ENCODE measurements at regions not wholly inside any gene's neighbourhood (a gene's known extent, or its start where the extent isn't known, plus 50 kb on each side); places are given as distances from the start of the nearest gene placed in this dataset.
"Not testable (repeated sequence)": the region's sequence is repeated elsewhere in the genome, so short reads cannot be mapped to it uniquely, and the experiment has no call there.

DNA sequence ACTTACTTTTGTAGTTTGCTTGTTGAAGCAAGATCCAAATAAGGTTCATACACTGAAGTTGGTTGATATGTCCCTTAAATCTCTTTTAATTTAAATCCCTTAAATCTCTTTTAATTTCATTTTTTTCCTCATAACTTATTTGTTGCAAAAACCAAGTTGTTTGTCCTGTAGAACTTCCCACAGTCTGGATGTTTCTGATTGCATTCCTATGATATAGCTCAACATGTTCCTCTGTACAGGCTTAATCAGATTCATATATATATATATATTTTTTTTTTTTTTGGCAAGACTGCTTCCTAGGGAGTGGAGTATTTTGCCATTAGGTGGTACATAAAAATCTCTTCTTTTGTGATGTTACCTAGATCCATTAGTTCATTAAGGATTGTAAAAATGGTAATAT lies 174.9 kb upstream of the MKLN1 start:
- no peak for DNase-seq

- no peak for DNase-seq
Measured at GRCh38 chr7:131154380-131154779, 173.3 kb upstream of the MKLN1 start.

DNA sequence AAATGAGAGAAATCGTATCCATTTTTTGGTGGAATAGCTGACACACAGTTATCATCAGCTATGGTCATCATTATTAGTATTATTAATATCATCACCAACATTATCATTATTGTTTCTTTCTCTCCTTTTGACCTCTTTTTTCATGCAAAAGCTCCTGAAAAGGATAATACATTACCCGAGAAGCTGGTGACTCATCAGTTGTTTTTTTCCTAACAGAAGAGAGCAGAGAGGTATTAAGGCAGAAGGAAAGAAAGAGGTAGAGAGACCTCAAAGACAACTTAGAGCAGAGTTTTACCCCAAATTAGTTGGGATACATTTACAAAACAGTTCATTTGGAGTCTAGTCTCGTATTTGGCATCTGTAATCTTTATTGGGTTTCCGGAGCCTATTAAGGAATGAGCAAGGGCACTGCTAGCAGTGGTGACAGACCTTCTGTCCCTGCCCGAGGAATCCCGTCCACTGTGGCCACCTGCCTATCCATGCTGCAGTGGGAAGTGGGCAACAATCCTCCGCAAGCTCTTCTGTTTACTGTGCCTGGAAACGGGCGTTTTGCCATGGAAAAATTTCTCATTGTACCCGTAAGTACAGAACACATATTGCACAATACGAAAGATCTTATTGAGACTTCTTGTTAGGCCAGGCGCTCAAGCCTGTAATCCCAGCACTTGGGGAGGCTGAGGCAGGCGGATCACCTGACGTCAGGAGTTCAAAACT lies 170.0 kb upstream of the MKLN1 start:
- DNase-seq, result no peak

DNA sequence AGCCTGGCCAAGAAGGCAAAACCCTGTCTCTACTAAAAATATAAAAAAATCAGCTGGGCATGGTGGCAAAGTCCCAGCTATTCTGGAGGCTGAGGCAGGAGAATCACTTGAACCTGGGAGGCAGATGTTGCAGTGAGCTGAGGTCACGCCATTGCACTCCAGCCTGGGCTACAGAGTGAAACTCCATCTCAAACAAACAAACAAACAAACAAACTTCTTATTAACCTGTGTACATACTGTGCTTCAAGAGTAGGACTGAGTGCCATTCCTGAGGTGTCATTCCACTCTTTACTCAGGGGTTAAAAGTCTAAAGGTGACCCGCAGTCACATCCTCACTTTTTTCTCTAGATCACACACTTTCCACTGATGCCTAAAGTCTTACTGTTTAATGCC lies 169.4 kb upstream of the MKLN1 start:
- not testable (repeated sequence) for DNase-seq

DNA sequence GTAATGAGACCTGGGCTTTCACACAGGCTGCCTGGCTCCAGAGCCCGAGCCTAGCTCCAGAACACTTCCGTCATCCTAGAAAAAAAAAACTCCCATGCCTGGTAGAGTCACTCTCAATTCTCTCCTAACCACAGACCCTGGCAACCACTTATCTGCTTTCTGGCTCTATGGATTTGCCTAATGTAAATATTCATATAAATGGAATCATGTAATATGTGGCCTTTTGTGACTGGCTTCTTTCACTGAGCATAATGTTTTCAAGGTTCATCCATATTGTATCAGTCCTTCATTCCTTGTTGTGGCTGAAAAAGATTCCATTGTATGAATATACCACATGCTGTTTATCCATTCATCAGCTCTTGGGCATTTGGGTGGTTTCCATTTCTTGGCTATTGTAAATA lies 167.7 kb upstream of the MKLN1 start:
- no peak for DNase-seq

DNA sequence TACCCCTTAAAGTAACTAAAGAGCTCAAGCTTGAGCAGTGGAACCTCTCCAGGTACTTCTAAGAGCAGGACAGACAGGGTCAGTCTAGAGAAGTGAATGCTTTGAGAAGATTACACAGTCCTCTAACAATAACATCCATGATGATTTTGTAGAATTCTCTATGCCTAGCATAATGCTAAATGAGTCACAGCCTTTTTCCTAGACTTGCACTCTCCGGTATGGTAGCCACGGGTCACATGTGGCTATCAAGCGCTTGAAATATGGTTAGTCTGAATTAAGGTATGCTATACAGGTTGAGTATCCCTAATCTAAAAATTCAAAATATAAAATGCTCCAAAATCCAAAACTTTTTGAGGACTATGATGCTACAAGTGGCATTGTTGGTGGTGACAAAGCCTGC lies 166.6 kb upstream of the MKLN1 start:
- DNase-seq, result no peak

GRCh38 chr7:131164025-131164925 lies 163.4 kb upstream of the MKLN1 start:
- DNase-seq, result no peak

DNA sequence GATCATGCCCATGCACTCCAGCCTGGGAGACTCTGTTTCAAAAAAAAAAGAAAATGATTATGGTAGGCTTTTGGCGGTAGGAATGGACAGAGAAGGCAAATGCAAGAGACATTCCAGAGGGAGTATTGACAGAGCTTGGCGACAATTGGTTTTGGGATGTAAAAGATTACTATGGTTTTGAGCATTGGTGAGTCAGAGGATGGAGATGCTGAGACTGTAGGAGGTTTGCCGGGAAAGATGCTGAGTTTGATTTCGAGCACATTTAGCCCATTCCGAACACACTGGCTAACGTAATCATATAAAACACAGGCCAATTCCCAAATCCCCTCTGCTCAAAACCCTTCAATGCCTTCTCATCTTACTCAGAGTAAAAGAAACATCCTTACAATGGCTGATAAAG lies 161.6 kb upstream of the MKLN1 start:
- no peak for DNase-seq

- DNase-seq, result no peak
Measured at GRCh38 chr7:131170440-131171271, 157.0 kb upstream of the MKLN1 start.

DNA sequence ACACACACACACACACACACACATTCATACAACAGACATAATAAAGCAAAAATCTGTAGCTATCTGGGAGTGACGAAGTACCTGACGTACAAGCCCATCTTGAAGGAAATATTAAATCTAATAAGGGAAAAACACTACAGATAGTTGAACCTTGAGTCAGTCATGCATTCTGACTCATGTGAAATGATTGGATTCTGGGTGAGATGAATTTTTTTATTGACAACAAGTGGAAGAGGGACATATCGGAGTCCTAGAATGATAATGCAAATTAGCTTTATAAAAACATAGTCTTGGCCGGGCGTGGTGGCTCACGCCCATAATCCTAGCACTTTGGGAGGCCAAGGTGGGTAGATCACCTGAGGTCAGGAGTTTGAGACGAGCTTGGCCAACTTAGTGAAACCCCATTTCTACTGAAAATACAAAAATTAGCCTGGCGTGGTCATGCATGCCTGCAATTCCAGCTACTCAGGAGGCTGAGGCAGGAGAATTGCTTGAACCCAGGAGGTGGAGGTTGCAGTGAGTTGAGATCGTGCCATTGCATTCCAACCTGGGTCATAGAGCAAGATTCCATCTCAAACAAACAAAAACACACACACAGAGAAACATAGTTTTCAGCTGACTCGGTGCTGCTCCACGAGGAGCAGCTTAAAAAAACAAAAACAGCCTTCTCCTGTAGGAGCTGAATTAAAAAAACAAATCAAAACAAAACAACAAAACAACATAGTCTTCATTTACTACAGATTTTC lies 154.4 kb upstream of the MKLN1 start:
- DNase-seq, result no peak

DNA sequence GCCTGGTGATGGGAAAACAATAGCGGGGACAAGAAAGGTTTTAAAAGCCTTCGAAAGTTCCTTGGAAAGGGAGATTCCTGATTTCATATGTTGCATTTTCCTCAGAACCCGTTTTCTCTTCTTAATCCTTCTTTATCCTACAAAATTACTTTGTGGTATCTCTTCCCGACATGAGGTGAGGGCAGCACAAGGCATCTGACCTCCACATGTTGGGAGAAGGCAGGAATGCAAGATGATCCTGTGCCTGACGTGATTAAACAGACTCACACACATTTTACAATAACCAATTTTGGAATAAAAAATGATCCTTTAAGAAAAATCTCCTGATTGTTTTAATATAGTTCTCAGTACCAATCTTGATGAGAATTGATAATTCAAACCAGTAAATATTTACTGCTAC lies 153.3 kb upstream of the MKLN1 start:
- DNase-seq, result no peak

DNA sequence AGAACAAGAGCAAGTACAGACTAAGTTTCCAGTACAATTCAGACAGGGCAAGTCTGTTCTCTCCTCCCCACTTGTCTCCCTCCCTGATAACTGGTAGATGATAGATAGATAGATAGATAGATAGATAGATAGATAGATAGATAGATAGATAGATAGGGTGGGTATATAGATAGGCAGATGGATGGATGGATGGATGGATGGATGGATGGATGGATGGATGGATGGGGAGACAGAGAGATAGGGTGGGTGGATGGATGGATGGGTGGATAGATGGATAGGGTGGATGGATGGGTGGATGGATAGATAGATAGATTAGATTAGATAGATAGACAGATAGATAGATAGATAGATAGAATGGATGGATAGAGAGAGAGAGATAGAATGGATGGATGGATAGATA lies 152.8 kb upstream of the MKLN1 start:
- no peak for DNase-seq

DNA sequence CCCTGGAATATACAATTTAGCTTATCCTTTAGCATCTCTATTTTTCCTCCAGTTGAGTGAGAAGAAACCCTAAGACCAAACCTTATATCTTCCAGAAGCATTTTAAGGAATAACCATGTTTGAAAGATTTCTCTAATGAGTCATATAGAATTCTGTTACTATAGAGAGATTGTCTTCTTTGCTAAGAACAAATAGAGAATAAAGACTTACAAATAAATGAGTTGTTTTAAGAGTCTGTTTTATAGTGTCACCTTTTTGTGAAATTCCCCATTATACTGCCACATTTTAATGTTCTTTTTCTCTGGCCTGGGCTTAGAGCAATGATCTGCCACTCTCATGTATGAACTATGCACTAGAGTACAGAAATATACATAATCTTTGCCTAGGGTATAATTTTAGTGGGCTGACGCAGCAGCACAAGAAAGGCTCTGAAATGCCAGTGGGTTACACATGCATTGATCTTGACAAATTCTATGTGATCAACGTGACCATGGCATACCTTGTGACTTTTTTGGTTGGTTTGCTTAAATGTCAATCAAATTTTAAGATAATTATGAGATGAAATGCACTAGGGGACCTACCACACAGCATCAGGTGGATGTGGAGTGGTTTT lies 145.1 kb upstream of the MKLN1 start:
- DNase-seq, result no peak

- DNase-seq, result peak; percentile 8
Measured at GRCh38 chr7:131183072-131183471, 144.6 kb upstream of the MKLN1 start.

DNA sequence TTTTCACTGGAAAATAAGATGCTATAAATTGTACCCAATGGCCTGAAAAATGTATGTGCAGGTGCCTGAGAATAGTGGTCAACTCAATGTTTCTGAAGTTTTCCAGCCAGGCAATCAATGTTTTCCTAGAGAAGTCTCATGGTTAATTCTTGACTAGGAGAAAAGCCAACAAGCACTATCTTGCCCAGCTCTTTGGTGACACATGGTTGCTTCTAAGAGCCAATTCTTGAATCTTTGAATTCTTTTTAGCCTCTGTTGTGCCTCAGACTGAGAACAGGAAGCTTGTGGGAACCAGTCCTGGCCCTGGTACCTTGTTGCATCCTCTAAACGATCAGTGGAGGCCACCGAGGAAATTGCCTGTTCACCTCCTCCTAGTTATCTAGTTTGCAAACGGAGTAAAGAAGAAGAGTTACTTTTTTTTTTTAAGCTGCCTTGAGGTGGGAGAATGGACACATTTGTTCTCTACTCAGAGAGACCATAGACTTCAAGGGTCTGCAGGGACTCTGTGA lies 144.0 kb upstream of the MKLN1 start:
- peak; percentile 15 for DNase-seq

GRCh38 chr7:131186816-131187215 lies 140.9 kb upstream of the MKLN1 start:
- no peak for DNase-seq

GRCh38 chr7:131188367-131189339 lies 139.0 kb upstream of the MKLN1 start:
- DNase-seq, result peak; percentile 90

GRCh38 chr7:131189488-131189887 lies 138.2 kb upstream of the MKLN1 start:
- no peak for DNase-seq

GRCh38 chr7:131190146-131190545 lies 137.5 kb upstream of the MKLN1 start:
- DNase-seq, result no peak

DNA sequence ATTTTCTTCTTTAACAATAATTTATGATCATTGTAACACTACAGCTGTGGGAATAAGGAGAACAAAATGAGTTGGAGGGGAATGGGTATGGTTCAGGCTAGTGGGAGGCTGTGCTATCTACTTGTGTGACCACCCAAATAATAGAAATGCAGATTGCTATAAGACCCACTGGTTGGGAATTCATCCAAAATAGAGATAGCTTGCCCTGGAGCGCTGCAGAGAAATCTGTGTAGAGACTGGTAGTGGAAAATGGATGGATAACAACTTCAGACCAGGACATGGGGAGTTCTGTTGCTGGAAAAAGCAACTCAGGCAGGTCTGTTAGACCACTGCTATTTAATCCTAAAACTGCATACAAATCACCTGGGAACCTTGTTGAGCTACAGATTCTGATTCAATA lies 137.1 kb upstream of the MKLN1 start:
- DNase-seq, result no peak

All from hematopoietic multipotent progenitor cell treated with erythropoietin and hydrocortisone succinate and interleukin-3 and kit ligand, for 4 days (in vitro differentiated cells).